ENCODE measurements at regions not wholly inside any gene's neighbourhood (a gene's known extent, or its start where the extent isn't known, plus 50 kb on each side); places are given as distances from the start of the nearest gene placed in this dataset.

GRCh38 chr2:14907014-14907612 is 274.6 kb downstream of the LRATD1 start:
- DNase-seq (no peak), ATAC-seq (ENCODE audit: insufficient read depth, low FRiP score) (no peak)
- 67 to 81% methylated on average over 8 of the region's 8 CpGs for WGBS, 2 donors
- Histone ChIP-seq H3K36me3 (ENCODE audit: control insufficient read depth in 4 of 4, insufficient read depth in 4 of 4, low read length in 4 of 4) (no peaks in the 10 kb centered on the region), H3K4me3 (no peak overlapping the region), H3K27me3 (ENCODE audit: control insufficient read depth in 3 of 3, insufficient read depth in 3 of 3, low read length in 2 of 3) (no peaks in the 10 kb centered on the region), H3K27ac (ENCODE audit: low read depth in 1 of 2, low read length in 1 of 2) (no peak overlapping the region), H3K9ac (ENCODE audit: insufficient read depth in 1 of 2, low read length in 2 of 2) (no peak overlapping the region), H3K4me1 (ENCODE audit: control insufficient read depth in 5 of 5, insufficient read depth in 5 of 5, low read length in 5 of 5) (no peaks in the 10 kb centered on the region), H3K9me3 (ENCODE audit: control insufficient read depth in 4 of 4, insufficient read depth in 3 of 4, low read length in 3 of 4) (no peaks in the 10 kb centered on the region)
- TF ChIP-seq CTCF (IDR thresholded peaks at IDR 0.05; ENCODE audit: control extremely low read depth, extremely low read depth) = no peak

GRCh38 chr2:14909795-14910194 is 277.3 kb downstream of the LRATD1 start:
- 84 to 87% methylated on average over 4 of the region's 4 CpGs for WGBS, 2 donors
- Histone ChIP-seq H3K9ac (ENCODE audit: insufficient read depth in 1 of 2, low read length in 2 of 2) (no peak overlapping the region), H3K9me3 (ENCODE audit: control insufficient read depth in 4 of 4, insufficient read depth in 3 of 4, low read length in 3 of 4) (no peaks in the 10 kb centered on the region), H3K4me1 (ENCODE audit: control insufficient read depth in 5 of 5, insufficient read depth in 5 of 5, low read length in 5 of 5) (no peaks in the 10 kb centered on the region), H3K36me3 (ENCODE audit: control insufficient read depth in 4 of 4, insufficient read depth in 4 of 4, low read length in 4 of 4) (no peaks in the 10 kb centered on the region), H3K27me3 (ENCODE audit: control insufficient read depth in 3 of 3, insufficient read depth in 3 of 3, low read length in 2 of 3) (no peaks in the 10 kb centered on the region), H3K27ac (ENCODE audit: low read depth in 1 of 2, low read length in 1 of 2) (no peak overlapping the region), H3K4me3 (no peak overlapping the region)
- TF ChIP-seq CTCF (IDR thresholded peaks at IDR 0.05; ENCODE audit: control extremely low read depth, extremely low read depth) = no peak
- ATAC-seq (ENCODE audit: insufficient read depth, low FRiP score) (no peak), DNase-seq (no peak)

- WGBS, 2 donors = 53 to 62% methylated on average over 2 of the region's 2 CpGs
- ATAC-seq (ENCODE audit: insufficient read depth, low FRiP score) (no peak), DNase-seq (peak in 2 of 3 donors; percentile 14 to 42)
- H3K36me3 ChIP-seq (ENCODE audit: control insufficient read depth in 4 of 4, insufficient read depth in 4 of 4, low read length in 4 of 4) = no peaks in the 10 kb centered on the region
- no peak overlapping the region for H3K9ac ChIP-seq (ENCODE audit: insufficient read depth in 1 of 2, low read length in 2 of 2)
- no peak for TF ChIP-seq CTCF (IDR thresholded peaks at IDR 0.05; ENCODE audit: control extremely low read depth, extremely low read depth)
- H3K4me3 ChIP-seq = no peak overlapping the region
- no peak overlapping the region for H3K27ac ChIP-seq (ENCODE audit: low read depth in 1 of 2, low read length in 1 of 2)
- H3K9me3 ChIP-seq (ENCODE audit: control insufficient read depth in 4 of 4, insufficient read depth in 3 of 4, low read length in 3 of 4) = no peaks in the 10 kb centered on the region
- H3K4me1 ChIP-seq (ENCODE audit: control insufficient read depth in 5 of 5, insufficient read depth in 5 of 5, low read length in 5 of 5) = no peaks in the 10 kb centered on the region
- H3K27me3 ChIP-seq (ENCODE audit: control insufficient read depth in 3 of 3, insufficient read depth in 3 of 3, low read length in 2 of 3) = no peaks in the 10 kb centered on the region
Measured at GRCh38 chr2:14910654-14911053, 278.1 kb downstream of the LRATD1 start.

GRCh38 chr2:14915983-14916382 is 283.5 kb downstream of the LRATD1 start:
- no peak for TF ChIP-seq CTCF (IDR thresholded peaks at IDR 0.05; ENCODE audit: control extremely low read depth, extremely low read depth)
- Histone ChIP-seq H3K27me3 (ENCODE audit: control insufficient read depth in 3 of 3, insufficient read depth in 3 of 3, low read length in 2 of 3) (no peaks in the 10 kb centered on the region), H3K4me1 (ENCODE audit: control insufficient read depth in 5 of 5, insufficient read depth in 5 of 5, low read length in 5 of 5) (no peaks in the 10 kb centered on the region), H3K9ac (ENCODE audit: insufficient read depth in 1 of 2, low read length in 2 of 2) (no peak overlapping the region), H3K36me3 (ENCODE audit: control insufficient read depth in 4 of 4, insufficient read depth in 4 of 4, low read length in 4 of 4) (no peaks in the 10 kb centered on the region), H3K27ac (ENCODE audit: low read depth in 1 of 2, low read length in 1 of 2) (no peak overlapping the region), H3K4me3 (no peak overlapping the region), H3K9me3 (ENCODE audit: control insufficient read depth in 4 of 4, insufficient read depth in 3 of 4, low read length in 3 of 4) (peaks cover 0 to 3% (median 0%) of the 10 kb centered on the region in 4 donors)
- ATAC-seq (ENCODE audit: insufficient read depth, low FRiP score) = no peak
- WGBS, 2 donors = 76 to 81% methylated on average over 4 of the region's 4 CpGs
- DNase-seq = no peak

Measured in lung (tissue), 11 donors.